ENCODE measurements at regions not wholly inside any gene's neighbourhood (a gene's known extent, or its start where the extent isn't known, plus 50 kb on each side); places are given as distances from the start of the nearest gene placed in this dataset.

- no peak for DNase-seq
Measured at GRCh38 chr18:51867767-51868166, 472.2 kb upstream of the DCC start.

GRCh38 chr18:51878724-51879123, 461.3 kb upstream of the DCC start:
- DNase-seq, result no peak

GRCh38 chr18:51879329-51879728, 460.7 kb upstream of the DCC start:
- no peak for DNase-seq

GRCh38 chr18:51881394-51881793, 458.6 kb upstream of the DCC start:
- DNase-seq, result no peak

GRCh38 chr18:51884039-51884438, 456.0 kb upstream of the DCC start:
- no peak for DNase-seq

GRCh38 chr18:51890762-51891161, 449.2 kb upstream of the DCC start:
- DNase-seq, result no peak

GRCh38 chr18:51891876-51892275, 448.1 kb upstream of the DCC start:
- no peak for DNase-seq

- no peak for DNase-seq
Measured at GRCh38 chr18:51897884-51898283, 442.1 kb upstream of the DCC start.

- no peak for DNase-seq
Measured at GRCh38 chr18:51907687-51908597, 432.1 kb upstream of the DCC start.

GRCh38 chr18:51908598-51908944, 431.4 kb upstream of the DCC start:
- DNase-seq, result no peak

GRCh38 chr18:51911584-51911983, 428.4 kb upstream of the DCC start:
- no peak for DNase-seq

- no peak for DNase-seq
Measured at GRCh38 chr18:51912381-51912780, 427.6 kb upstream of the DCC start.

- DNase-seq, result no peak
Measured at GRCh38 chr18:51915176-51915575, 424.8 kb upstream of the DCC start.

GRCh38 chr18:51921862-51922261, 418.1 kb upstream of the DCC start:
- DNase-seq, result no peak

GRCh38 chr18:51933903-51934302, 406.1 kb upstream of the DCC start:
- DNase-seq, result no peak

- no peak for DNase-seq
Measured at GRCh38 chr18:51936115-51936514, 403.9 kb upstream of the DCC start.

- DNase-seq, result no peak
Measured at GRCh38 chr18:51941999-51942398, 398.0 kb upstream of the DCC start.

GRCh38 chr18:51943281-51943680, 396.7 kb upstream of the DCC start:
- no peak for DNase-seq

- no peak for DNase-seq
Measured at GRCh38 chr18:51946946-51947345, 393.1 kb upstream of the DCC start.

GRCh38 chr18:51952844-51953243, 387.2 kb upstream of the DCC start:
- no peak for DNase-seq

- DNase-seq, result no peak
Measured at GRCh38 chr18:51953521-51953920, 386.5 kb upstream of the DCC start.

- DNase-seq, result no peak
Measured at GRCh38 chr18:51955136-51955535, 384.9 kb upstream of the DCC start.

- DNase-seq, result no peak
Measured at GRCh38 chr18:51957001-51957400, 383.0 kb upstream of the DCC start.

GRCh38 chr18:51980101-51980500, 359.9 kb upstream of the DCC start:
- no peak for DNase-seq

GRCh38 chr18:51988277-51988676, 351.7 kb upstream of the DCC start:
- DNase-seq, result no peak

Measured in NCI-H526 treated with DMSO at 0.1 percent for 48 hours (cell line).